HG03354 (cell line): ENCODE measurements at regions not wholly inside any gene's neighbourhood (a gene's known extent, or its start where the extent isn't known, plus 50 kb on each side); places are given as distances from the start of the nearest gene placed in this dataset.
"Not testable (repeated sequence)": the region's sequence is repeated elsewhere in the genome, so short reads cannot be mapped to it uniquely, and the experiment has no call there.

ENCODE experiments used
- ATAC-seq: cut with Tn5 transposase; IDR thresholded peaks from one replicate; pipeline ENCODE4 v1.9.1; 2021; ENCODE audit warnings: mild to moderate bottlenecking; ENCODE audit not compliant: unreplicated experiment, poor library complexity, severe bottlenecking

DNA sequence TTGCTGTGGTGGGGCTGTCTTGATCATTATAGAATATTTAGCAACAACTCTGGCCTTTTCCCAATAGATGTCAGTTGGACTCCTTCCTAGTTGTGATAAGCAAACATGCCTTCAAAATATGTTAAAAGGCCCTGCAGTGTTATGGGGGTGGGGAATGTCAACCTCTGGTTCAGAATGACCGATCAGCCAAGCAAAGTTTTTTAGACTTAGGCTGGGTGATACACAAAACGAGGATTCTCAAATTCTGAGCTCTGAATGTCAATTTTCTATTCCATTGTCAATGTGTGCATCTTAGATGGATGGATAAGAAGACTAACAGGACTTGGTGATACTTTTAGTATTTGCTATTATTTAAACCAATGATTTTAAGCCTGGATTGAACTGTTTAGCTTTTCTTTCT is 940.0 kb upstream of the GRIA3 start:
- no peak for ATAC-seq

- no peak for ATAC-seq
Observed at GRCh38 chrX:122245175-122245574, 938.9 kb upstream of the GRIA3 start.

DNA sequence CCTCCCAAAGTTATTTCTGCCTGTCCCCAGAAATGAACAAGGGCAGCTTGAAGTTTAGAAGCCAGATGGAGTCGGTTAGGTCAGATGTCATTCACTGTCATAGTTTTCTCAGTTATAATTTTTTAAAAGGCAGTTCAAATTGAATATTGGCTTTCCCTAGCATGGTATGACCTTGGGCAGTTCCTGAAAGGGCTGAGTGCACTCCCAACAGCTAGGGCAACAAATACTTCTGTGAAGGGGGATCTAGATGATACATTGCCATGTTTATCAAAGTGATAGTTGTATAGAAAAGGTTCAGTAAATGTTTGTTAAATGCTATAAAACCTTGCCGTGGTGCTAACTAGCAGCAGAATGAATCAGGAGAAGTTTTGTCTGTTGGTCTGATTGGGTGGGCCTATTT is 938.1 kb upstream of the GRIA3 start:
- no peak for ATAC-seq

DNA sequence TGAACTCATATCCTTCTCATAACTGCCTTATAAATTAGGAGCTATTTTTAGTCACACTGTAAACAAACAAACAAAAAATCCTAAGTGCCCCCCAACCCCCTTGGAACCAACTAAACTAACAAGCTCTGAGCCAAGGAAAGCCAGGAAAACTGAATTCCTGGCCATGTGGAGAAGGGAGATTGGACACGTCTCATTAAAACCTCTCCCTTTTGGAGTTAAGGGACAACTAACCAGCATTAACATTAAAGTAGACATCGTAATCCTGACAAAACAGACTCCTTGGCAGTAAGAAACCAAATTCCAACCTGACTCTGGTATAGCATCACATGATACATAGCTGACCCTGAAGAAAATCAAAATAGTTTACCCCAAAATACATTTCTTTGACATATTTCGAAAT is 937.1 kb upstream of the GRIA3 start:
- no peak for ATAC-seq

DNA sequence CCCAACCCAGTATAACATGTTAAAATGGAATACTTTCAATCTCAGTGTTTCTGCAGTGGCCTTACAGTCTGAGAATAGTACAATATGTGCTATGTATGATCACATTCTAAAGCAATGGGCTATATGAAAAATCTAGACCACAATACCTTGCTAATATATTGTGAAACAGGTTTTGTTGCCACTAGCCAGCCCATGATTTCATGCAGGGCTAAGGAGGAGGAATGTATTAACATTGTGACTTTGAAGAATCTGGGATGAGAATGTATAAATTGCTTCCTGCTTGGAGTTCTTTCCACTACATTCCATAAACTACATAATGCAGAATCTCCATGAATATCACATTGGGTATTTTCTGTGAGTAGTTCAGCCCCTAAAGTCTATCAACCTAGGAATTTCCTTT is 935.4 kb upstream of the GRIA3 start:
- ATAC-seq: no peak

DNA sequence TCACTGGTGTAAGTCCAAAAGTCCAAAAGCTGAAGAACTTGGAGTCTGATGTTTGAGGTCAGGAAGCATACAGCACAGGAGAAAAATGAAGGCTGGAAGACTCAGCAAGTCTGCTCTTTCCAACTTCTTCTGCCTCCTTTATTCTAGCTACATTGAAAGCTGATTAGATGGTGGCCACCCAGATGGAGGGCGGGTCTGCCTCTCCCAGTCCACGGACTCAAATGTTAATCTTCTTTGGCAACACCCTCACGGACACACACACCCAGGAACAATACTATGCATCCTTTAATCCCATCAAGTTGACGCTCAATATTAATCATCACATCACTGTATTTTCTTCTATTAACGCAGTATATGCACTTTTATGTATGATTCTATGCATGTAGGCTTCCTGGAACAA is 931.6 kb upstream of the GRIA3 start:
- no peak for ATAC-seq

DNA sequence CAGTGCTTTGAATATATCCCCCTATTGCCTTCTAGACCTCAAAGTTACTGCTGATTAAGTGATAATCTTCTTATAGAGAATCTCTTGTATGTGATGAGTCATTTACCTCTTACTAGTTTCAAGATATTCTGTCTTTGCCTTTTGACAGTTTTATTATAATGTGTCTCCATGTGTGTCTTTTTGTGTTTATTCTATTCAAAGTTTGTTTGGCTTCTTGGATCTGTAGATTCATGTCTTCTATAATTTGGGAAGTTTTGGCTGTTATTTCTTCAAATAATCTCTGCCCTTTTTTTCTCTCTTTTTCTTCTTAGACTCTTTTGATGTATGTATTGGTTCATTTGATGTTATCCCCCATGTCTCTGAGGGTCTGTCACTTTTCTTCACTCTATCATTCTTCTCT is 915.7 kb upstream of the GRIA3 start:
- no peak for ATAC-seq

GRCh38 chrX:122269243-122269781 is 914.8 kb upstream of the GRIA3 start:
- no peak for ATAC-seq

DNA sequence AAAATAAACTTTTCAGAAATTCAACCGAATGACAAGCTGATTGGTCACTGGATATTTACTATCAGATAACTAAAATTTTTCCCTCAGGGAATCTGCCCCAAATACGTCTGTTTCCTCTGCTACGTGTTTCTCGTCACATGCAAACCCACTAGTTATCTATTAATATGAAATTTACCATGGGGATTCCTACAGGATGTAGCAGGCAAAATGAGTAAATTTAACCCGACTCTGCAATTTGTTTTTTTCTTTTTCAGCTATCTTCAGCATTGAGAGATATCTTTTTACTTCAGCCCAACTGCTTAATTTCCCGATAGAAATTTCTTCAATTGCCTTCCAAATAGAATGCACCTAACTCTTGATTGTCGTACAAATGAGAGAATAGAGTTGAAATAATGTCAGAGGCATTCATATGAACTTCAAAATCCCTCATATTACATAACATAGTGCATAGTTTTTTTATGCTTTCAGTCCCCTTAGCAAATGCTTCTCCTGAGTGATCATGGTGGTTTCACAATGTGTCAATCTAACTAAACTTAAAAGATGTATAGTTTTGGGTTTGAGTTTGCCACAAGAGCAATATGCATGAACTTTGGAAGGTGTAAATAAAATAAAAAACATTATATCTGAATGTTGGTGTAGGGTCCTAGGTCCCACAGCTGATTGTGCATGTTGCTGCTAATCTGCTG is 913.1 kb upstream of the GRIA3 start:
- no peak for ATAC-seq

GRCh38 chrX:122272011-122272410 is 912.1 kb upstream of the GRIA3 start:
- no peak for ATAC-seq

- ATAC-seq: no peak
Observed at GRCh38 chrX:122279746-122280145, 904.3 kb upstream of the GRIA3 start.

DNA sequence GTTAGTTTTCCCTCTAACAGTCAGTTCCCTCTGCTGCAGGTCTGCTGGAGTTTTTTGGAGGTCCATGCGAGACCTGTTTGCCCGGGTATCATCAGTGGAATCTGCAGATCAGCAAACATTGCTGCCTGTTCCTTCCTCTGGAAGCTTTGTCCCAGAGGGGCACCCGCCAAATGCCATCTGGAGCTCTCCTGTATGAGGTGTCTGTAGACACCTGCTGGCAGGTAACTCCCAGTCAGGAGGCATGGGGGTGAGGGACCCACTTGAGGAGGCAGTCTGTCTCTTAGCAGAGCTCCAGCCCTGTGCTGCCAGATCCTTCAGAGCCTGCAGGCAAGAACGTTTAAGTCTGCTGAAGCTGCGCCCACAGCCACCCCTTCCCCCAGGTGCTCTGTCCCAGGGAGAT is 884.3 kb upstream of the GRIA3 start:
- ATAC-seq: not testable (repeated sequence)

GRCh38 chrX:122301491-122301890 is 882.6 kb upstream of the GRIA3 start:
- ATAC-seq: no peak

GRCh38 chrX:122303761-122304160 is 880.3 kb upstream of the GRIA3 start:
- ATAC-seq: no peak

- ATAC-seq: no peak
Observed at GRCh38 chrX:122344816-122345215, 839.3 kb upstream of the GRIA3 start.

- no peak for ATAC-seq
Observed at GRCh38 chrX:122363112-122363795, 820.8 kb upstream of the GRIA3 start.

DNA sequence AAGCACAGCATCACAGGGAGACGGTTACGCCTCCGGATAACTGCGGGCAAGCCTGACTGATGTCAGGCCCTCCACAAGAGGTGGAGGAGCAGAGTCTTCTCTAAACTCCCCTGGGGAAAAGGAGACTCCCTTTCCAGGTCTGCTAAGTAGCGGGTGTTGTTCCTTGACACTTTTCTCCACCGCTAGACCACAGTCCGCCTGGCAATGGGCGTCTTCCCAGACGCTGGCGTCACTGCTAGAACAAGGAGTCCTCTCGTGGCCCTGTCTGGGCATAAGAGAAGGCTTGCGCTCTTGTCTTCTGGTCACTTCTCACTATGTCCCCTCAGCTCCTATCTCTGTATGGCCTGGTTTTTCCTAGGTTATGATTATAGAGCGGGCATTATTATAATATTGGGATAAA is 808.5 kb upstream of the GRIA3 start:
- not testable (repeated sequence) for ATAC-seq

- ATAC-seq: no peak
Observed at GRCh38 chrX:122389005-122389404, 795.1 kb upstream of the GRIA3 start.

- no peak for ATAC-seq
Observed at GRCh38 chrX:122418758-122419157, 765.3 kb upstream of the GRIA3 start.

- ATAC-seq: no peak
Observed at GRCh38 chrX:122421434-122422121, 762.5 kb upstream of the GRIA3 start.

GRCh38 chrX:122422547-122422946 is 761.5 kb upstream of the GRIA3 start:
- ATAC-seq: no peak
